ENCODE measurements at regions not wholly inside any gene's neighbourhood (a gene's known extent, or its start where the extent isn't known, plus 50 kb on each side); places are given as distances from the start of the nearest gene placed in this dataset.

DNA sequence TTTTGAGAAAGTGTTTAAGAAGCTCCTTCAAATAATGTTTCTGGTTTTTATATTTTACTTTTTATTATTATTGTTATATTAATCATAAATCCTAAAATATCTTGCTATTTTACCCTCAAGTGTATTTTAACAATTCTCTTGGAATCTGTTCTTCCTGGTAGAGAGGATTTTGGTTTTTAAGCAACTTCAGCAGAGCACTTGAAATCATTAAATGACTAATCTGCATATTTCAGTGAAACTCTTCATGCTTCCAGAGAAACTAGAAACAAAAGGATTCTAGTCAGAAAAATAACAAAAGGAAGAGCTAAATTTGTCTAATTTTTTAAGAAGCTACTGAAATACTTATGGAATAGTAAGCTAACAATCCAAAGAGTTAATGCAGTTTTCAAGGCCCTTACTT lies 1057.3 kb downstream of the TLE1 start:
- TF ChIP-seq, protein P1, sequence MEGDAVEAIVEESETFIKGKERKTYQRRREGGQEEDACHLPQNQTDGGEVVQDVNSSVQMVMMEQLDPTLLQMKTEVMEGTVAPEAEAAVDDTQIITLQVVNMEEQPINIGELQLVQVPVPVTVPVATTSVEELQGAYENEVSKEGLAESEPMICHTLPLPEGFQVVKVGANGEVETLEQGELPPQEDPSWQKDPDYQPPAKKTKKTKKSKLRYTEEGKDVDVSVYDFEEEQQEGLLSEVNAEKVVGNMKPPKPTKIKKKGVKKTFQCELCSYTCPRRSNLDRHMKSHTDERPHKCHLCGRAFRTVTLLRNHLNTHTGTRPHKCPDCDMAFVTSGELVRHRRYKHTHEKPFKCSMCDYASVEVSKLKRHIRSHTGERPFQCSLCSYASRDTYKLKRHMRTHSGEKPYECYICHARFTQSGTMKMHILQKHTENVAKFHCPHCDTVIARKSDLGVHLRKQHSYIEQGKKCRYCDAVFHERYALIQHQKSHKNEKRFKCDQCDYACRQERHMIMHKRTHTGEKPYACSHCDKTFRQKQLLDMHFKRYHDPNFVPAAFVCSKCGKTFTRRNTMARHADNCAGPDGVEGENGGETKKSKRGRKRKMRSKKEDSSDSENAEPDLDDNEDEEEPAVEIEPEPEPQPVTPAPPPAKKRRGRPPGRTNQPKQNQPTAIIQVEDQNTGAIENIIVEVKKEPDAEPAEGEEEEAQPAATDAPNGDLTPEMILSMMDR (IDR thresholded peaks at IDR 0.05; ENCODE audit: unreplicated experiment): no peak
- no peaks in the 10 kb centered on the region for H3K4me1 Mint-ChIP-seq (ENCODE audit: low read depth, unreplicated experiment)
- no TSS peak for BruUV-seq (replicated peaks)
- H3K27me3 Mint-ChIP-seq (ENCODE audit: unreplicated experiment): no peaks in the 10 kb centered on the region
- no peaks in the 10 kb centered on the region for H3K36me3 Mint-ChIP-seq (ENCODE audit: insufficient read depth, unreplicated experiment)
- intact Hi-C loops (cut with micrococcal nuclease; ENCODE audit: unreplicated experiment): no loop called here
- H3K9me3 Mint-ChIP-seq (ENCODE audit: low read depth, unreplicated experiment): peaks cover 2% of the 10 kb centered on the region
- H3K4me3 Mint-ChIP-seq (ENCODE audit: low read depth, unreplicated experiment): no peak overlapping the region
- CTCF ChIA-PET: interaction anchor here (0.5 kb wide), 1 partner anchor 8 kb away, joined by 5 read pairs; no protein-coding TSS in a partner anchor
- no peak overlapping the region for H3K27ac Mint-ChIP-seq (ENCODE audit: unreplicated experiment)
- no peak for DNase-seq

DNA sequence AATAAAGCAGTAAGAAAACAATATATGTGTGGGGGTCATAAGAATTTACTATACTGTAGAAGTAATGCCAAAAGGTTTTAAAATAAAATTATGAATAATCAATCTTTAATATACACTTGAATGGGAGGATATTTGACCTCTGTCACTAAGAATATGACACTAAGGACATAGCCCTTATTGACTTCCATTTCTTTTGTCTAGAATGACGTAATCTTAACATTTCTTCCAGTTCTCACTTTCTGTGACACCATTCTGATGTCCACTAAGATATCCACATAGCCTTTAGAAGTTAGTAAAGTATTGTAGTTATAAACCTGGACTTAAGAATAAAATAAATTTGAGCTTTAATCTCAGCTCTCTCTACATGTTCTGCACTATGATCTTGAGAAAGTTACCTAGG lies 1050.7 kb downstream of the TLE4 start:
- H3K4me1 Mint-ChIP-seq (ENCODE audit: low read depth, unreplicated experiment): no peaks in the 10 kb centered on the region
- H3K27ac Mint-ChIP-seq (ENCODE audit: unreplicated experiment): no peak overlapping the region
- no peaks in the 10 kb centered on the region for H3K36me3 Mint-ChIP-seq (ENCODE audit: insufficient read depth, unreplicated experiment)
- CTCF ChIA-PET: no interaction called here
- intact Hi-C loops (cut with micrococcal nuclease; ENCODE audit: unreplicated experiment): no loop called here
- TF ChIP-seq, protein P1 (IDR thresholded peaks at IDR 0.05; ENCODE audit: unreplicated experiment): no peak
- DNase-seq: no peak
- H3K9me3 Mint-ChIP-seq (ENCODE audit: low read depth, unreplicated experiment): no peaks in the 10 kb centered on the region
- H3K27me3 Mint-ChIP-seq (ENCODE audit: unreplicated experiment): no peaks in the 10 kb centered on the region
- BruUV-seq (replicated peaks): no TSS peak
- H3K4me3 Mint-ChIP-seq (ENCODE audit: low read depth, unreplicated experiment): no peak overlapping the region

DNA sequence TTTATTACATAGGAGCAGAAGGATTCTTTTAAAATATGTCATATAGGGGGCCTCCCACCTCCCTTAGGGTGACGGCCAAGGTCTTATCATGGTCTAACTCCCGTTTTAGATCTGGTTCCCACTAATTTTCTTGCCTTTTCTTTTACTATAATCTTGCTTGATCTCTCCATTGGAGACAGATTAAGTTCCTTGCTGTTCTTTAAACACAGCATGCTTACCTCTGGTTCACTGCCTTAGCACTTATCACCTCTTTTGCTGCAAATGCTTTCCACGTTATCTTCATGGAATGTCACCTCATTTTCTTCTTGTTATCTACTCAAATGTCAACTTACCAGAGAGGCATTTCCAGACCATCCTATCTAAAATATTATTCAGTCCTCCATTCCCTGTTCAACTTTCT lies 1047.6 kb downstream of the TLE4 start:
- Mint-ChIP-seq H3K27me3 (ENCODE audit: unreplicated experiment) (no peaks in the 10 kb centered on the region), H3K9me3 (ENCODE audit: low read depth, unreplicated experiment) (no peaks in the 10 kb centered on the region), H3K27ac (ENCODE audit: unreplicated experiment) (no peak overlapping the region), H3K4me1 (ENCODE audit: low read depth, unreplicated experiment) (no peaks in the 10 kb centered on the region), H3K36me3 (ENCODE audit: insufficient read depth, unreplicated experiment) (no peaks in the 10 kb centered on the region), H3K4me3 (ENCODE audit: low read depth, unreplicated experiment) (no peak overlapping the region)
- intact Hi-C loops (cut with micrococcal nuclease; ENCODE audit: unreplicated experiment): no loop called here
- no TSS peak for BruUV-seq (replicated peaks)
- TF ChIP-seq, protein P1 (IDR thresholded peaks at IDR 0.05; ENCODE audit: unreplicated experiment): no peak
- CTCF ChIA-PET: no interaction called here
- DNase-seq: no peak

DNA sequence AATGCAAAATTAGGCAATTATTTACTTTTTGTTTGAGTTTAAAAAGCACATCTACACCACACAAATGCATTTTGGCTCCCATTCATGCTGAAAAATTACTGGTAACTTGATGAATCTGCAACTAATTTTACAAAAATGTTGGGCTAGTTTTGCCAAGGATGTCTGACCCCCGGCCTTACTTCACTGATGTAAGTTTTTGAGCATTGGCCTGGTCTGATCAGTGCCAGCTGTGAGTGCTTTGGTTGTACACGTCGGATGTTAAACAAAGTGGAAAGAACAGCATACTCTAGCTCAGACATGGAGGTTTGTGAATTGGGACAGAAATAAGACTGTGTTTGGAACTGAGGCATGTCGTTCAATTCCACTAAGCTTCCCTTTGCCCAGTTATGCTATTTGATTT lies 1044.2 kb downstream of the TLE4 start:
- TF ChIP-seq, protein P1 (IDR thresholded peaks at IDR 0.05; ENCODE audit: unreplicated experiment): no peak
- no TSS peak for BruUV-seq (replicated peaks)
- Mint-ChIP-seq H3K4me3 (ENCODE audit: low read depth, unreplicated experiment) (no peak overlapping the region), H3K4me1 (ENCODE audit: low read depth, unreplicated experiment) (no peaks in the 10 kb centered on the region), H3K27ac (ENCODE audit: unreplicated experiment) (no peak overlapping the region), H3K9me3 (ENCODE audit: low read depth, unreplicated experiment) (no peaks in the 10 kb centered on the region), H3K36me3 (ENCODE audit: insufficient read depth, unreplicated experiment) (no peaks in the 10 kb centered on the region), H3K27me3 (ENCODE audit: unreplicated experiment) (no peaks in the 10 kb centered on the region)
- DNase-seq: no peak
- CTCF ChIA-PET: no interaction called here
- intact Hi-C loops (cut with micrococcal nuclease; ENCODE audit: unreplicated experiment): no loop called here
